Activated T-cell treated with anti-CD3 and anti-CD28 coated beads, Interleukin-2, amount 50 U/mL, for 72 hours (primary cell): ENCODE measurements at regions not wholly inside any gene's neighbourhood (a gene's known extent, or its start where the extent isn't known, plus 50 kb on each side); places are given as distances from the start of the nearest gene placed in this dataset.
A peak's percentile ranks its signal among the peaks of the same experiment; 100 is the strongest.

Source experiments
- ATAC-seq, 2 donors: fragments of 150-1000 bp; cut with Tn5 transposase; replicated peaks in 1 of 2; 2 replicates each; pipeline ENCODE4 v1.10.0; 2021; ENCODE audit warnings: moderate library complexity in 2 of 2, mild to moderate bottlenecking in 1 of 2
- DNase-seq, 2 donors: peaks; one replicate each; pipeline ENCODE4 v3.0.0; 2021 to 2022; ENCODE audit warnings: mixed read lengths in 1 of 2
- H3K27ac Mint-ChIP-seq: one replicate; pipeline ENCODE4 v1.8.0; 2022; ENCODE audit warnings: mild to moderate bottlenecking, moderate library complexity, mixed read lengths
- H3K27me3 Mint-ChIP-seq: one replicate; pipeline ENCODE4 v1.8.0; 2022; ENCODE audit warnings: low read depth, mixed read lengths
- H3K36me3 Mint-ChIP-seq, 2 donors: one replicate each; pipeline ENCODE4 v1.8.0; 2022; ENCODE audit warnings: mixed read lengths in 2 of 2, mild to moderate bottlenecking in 1 of 2; ENCODE audit not compliant: insufficient read depth in 2 of 2
- H3K4me1 Mint-ChIP-seq: one replicate; pipeline ENCODE4 v1.8.0; 2022; ENCODE audit warnings: low read depth, mixed read lengths
- H3K4me3 Mint-ChIP-seq, 2 donors: one replicate each; pipeline ENCODE4 v1.8.0; 2022; ENCODE audit warnings: mild to moderate bottlenecking in 2 of 2, mixed read lengths in 2 of 2, moderate library complexity in 2 of 2
- H3K9me3 Mint-ChIP-seq, 2 donors: one replicate each; pipeline ENCODE4 v1.8.0; 2022; ENCODE audit warnings: mixed read lengths in 2 of 2

- H3K36me3 Mint-ChIP-seq, result no peaks in the 10 kb centered on the region
- no peak for ATAC-seq
- H3K27ac Mint-ChIP-seq, result no peak overlapping the region
- H3K4me3 Mint-ChIP-seq, result no peak overlapping the region
- H3K4me1 Mint-ChIP-seq, result peaks cover 14% of the 10 kb centered on the region
- no peaks in the 10 kb centered on the region for H3K9me3 Mint-ChIP-seq
- no peaks in the 10 kb centered on the region for H3K27me3 Mint-ChIP-seq
- no peak for DNase-seq
These were observed 112.1 kb downstream of the UTP18 start for GRCh38 chr17:51372345-51373004.

GRCh38 chr17:51373489-51374152, 113.3 kb downstream of the UTP18 start:
- Mint-ChIP-seq H3K27me3 (no peaks in the 10 kb centered on the region), H3K4me1 (peaks cover 14% of the 10 kb centered on the region)
- no peak for DNase-seq

GRCh38 chr17:51374209-51374608, 113.9 kb downstream of the UTP18 start:
- H3K4me3 Mint-ChIP-seq, result no peak overlapping the region
- no peaks in the 10 kb centered on the region for H3K27me3 Mint-ChIP-seq
- H3K36me3 Mint-ChIP-seq, result no peaks in the 10 kb centered on the region
- ATAC-seq (no peak), DNase-seq (no peak)
- no peak overlapping the region for H3K27ac Mint-ChIP-seq
- H3K9me3 Mint-ChIP-seq, result no peaks in the 10 kb centered on the region
- H3K4me1 Mint-ChIP-seq, result peaks cover 14% of the 10 kb centered on the region

More at GRCh38 chr17:51373489-51374152, 113.3 kb downstream of the UTP18 start:
- no peak overlapping the region for H3K4me3 Mint-ChIP-seq
- H3K36me3 Mint-ChIP-seq, result no peaks in the 10 kb centered on the region
- no peak overlapping the region for H3K27ac Mint-ChIP-seq
- ATAC-seq, result no peak
- no peaks in the 10 kb centered on the region for H3K9me3 Mint-ChIP-seq

GRCh38 chr17:51375771-51376170, 115.4 kb downstream of the UTP18 start:
- Mint-ChIP-seq H3K9me3 (no peaks in the 10 kb centered on the region), H3K27me3 (no peaks in the 10 kb centered on the region), H3K36me3 (no peaks in the 10 kb centered on the region), H3K27ac (no peak overlapping the region), H3K4me1 (peaks cover 14% of the 10 kb centered on the region), H3K4me3 (no peak overlapping the region)
- no peak for ATAC-seq
- DNase-seq, result no peak

GRCh38 chr17:51376739-51377138, 116.4 kb downstream of the UTP18 start:
- Mint-ChIP-seq H3K9me3 (no peaks in the 10 kb centered on the region), H3K27ac (no peak overlapping the region), H3K27me3 (no peaks in the 10 kb centered on the region), H3K4me1 (peaks cover 11% of the 10 kb centered on the region), H3K36me3 (no peaks in the 10 kb centered on the region), H3K4me3 (no peak overlapping the region)
- ATAC-seq (no peak), DNase-seq (no peak)

GRCh38 chr17:51381262-51381661, 120.9 kb downstream of the UTP18 start:
- no peaks in the 10 kb centered on the region for H3K36me3 Mint-ChIP-seq
- no peaks in the 10 kb centered on the region for H3K9me3 Mint-ChIP-seq
- no peaks in the 10 kb centered on the region for H3K4me1 Mint-ChIP-seq
- ATAC-seq (no peak), DNase-seq (no peak)
- H3K4me3 Mint-ChIP-seq, result no peak overlapping the region
- no peaks in the 10 kb centered on the region for H3K27me3 Mint-ChIP-seq
- H3K27ac Mint-ChIP-seq, result no peak overlapping the region

GRCh38 chr17:51385208-51385607, 124.9 kb downstream of the UTP18 start:
- Mint-ChIP-seq H3K9me3 (no peaks in the 10 kb centered on the region), H3K27ac (no peak overlapping the region), H3K4me1 (no peaks in the 10 kb centered on the region), H3K4me3 (no peak overlapping the region), H3K36me3 (no peaks in the 10 kb centered on the region), H3K27me3 (no peaks in the 10 kb centered on the region)
- no peak for ATAC-seq
- no peak for DNase-seq

- no peaks in the 10 kb centered on the region for H3K4me1 Mint-ChIP-seq
- no peaks in the 10 kb centered on the region for H3K27me3 Mint-ChIP-seq
- ATAC-seq (no peak), DNase-seq (no peak)
- H3K9me3 Mint-ChIP-seq, result no peaks in the 10 kb centered on the region
- H3K4me3 Mint-ChIP-seq, result no peak overlapping the region
- peak overlapping the region; percentile 7 for H3K27ac Mint-ChIP-seq
- no peaks in the 10 kb centered on the region for H3K36me3 Mint-ChIP-seq
These were observed 127.2 kb downstream of the UTP18 start for GRCh38 chr17:51387582-51387981.

GRCh38 chr17:51387986-51388385, 127.6 kb downstream of the UTP18 start:
- H3K27ac Mint-ChIP-seq, result no peak overlapping the region
- H3K9me3 Mint-ChIP-seq, result no peaks in the 10 kb centered on the region
- ATAC-seq, result no peak
- no peaks in the 10 kb centered on the region for H3K36me3 Mint-ChIP-seq
- H3K4me3 Mint-ChIP-seq, result no peak overlapping the region
- no peaks in the 10 kb centered on the region for H3K4me1 Mint-ChIP-seq
- no peaks in the 10 kb centered on the region for H3K27me3 Mint-ChIP-seq
- no peak for DNase-seq

GRCh38 chr17:51389875-51390274, 129.5 kb downstream of the UTP18 start:
- Mint-ChIP-seq H3K27ac (no peak overlapping the region), H3K36me3 (no peaks in the 10 kb centered on the region), H3K4me3 (no peak overlapping the region), H3K4me1 (no peaks in the 10 kb centered on the region), H3K9me3 (no peaks in the 10 kb centered on the region), H3K27me3 (no peaks in the 10 kb centered on the region)
- DNase-seq (no peak), ATAC-seq (no peak)

GRCh38 chr17:51391982-51392654, 131.8 kb downstream of the UTP18 start:
- DNase-seq, result no peak
- Mint-ChIP-seq H3K27ac (no peak overlapping the region), H3K36me3 (no peaks in the 10 kb centered on the region), H3K4me1 (no peaks in the 10 kb centered on the region), H3K9me3 (no peaks in the 10 kb centered on the region), H3K4me3 (no peak overlapping the region), H3K27me3 (no peaks in the 10 kb centered on the region)
- no peak for ATAC-seq

GRCh38 chr17:51395621-51396020, 135.3 kb downstream of the UTP18 start:
- Mint-ChIP-seq H3K36me3 (no peaks in the 10 kb centered on the region), H3K4me3 (no peak overlapping the region), H3K9me3 (no peaks in the 10 kb centered on the region), H3K27ac (no peak overlapping the region), H3K4me1 (no peaks in the 10 kb centered on the region), H3K27me3 (no peaks in the 10 kb centered on the region)
- ATAC-seq (no peak), DNase-seq (no peak)

GRCh38 chr17:51397361-51398127, 137.2 kb downstream of the UTP18 start:
- Mint-ChIP-seq H3K36me3 (no peaks in the 10 kb centered on the region), H3K27me3 (no peaks in the 10 kb centered on the region), H3K4me1 (no peaks in the 10 kb centered on the region), H3K9me3 (no peaks in the 10 kb centered on the region), H3K27ac (no peak overlapping the region), H3K4me3 (no peak overlapping the region)
- DNase-seq, result no peak
- ATAC-seq, result peak in 1 of 2 donors; percentile 69
